ENCODE measurements at regions not wholly inside any gene's neighbourhood (a gene's known extent, or its start where the extent isn't known, plus 50 kb on each side); places are given as distances from the start of the nearest gene placed in this dataset.

DNA sequence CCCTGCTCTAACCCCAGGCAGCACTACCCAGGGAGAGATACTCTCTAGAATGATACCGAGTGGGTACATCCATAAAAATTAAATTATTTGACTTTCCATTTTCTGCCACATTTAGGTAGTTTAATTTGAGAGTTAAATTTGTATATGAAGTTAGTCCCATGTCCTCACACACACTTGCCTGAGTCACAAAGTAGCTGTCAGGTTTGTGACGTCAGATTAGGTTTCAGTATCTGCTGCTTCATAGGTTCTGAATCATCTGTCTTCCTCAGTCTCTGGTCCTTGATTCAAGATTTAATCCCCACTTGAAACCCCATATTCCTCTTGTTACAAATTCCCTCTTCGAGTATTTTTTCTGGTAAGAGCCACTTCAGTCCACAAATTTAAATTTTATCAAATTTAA, 738.6 kb upstream of the FAM98A start:
- Histone ChIP-seq H3K27me3 (ENCODE audit: control insufficient read depth in 4 of 4, insufficient read depth in 4 of 4, low read length in 3 of 4) (no peaks in the 10 kb centered on the region), H3K36me3 (ENCODE audit: control insufficient read depth in 4 of 4, insufficient read depth in 3 of 4, low read depth in 1 of 4, low read length in 3 of 4) (no peaks in the 10 kb centered on the region), H3K9ac (ENCODE audit: low read depth in 1 of 2, low read length in 2 of 2) (no peak overlapping the region), H3K4me1 (ENCODE audit: control insufficient read depth in 4 of 4, insufficient read depth in 4 of 4, low read length in 3 of 4) (no peaks in the 10 kb centered on the region), H3K27ac (ENCODE audit: low read depth in 1 of 2, low read length in 2 of 2) (no peak overlapping the region), H3K4me3 (ENCODE audit: low read depth in 1 of 3, low read length in 3 of 3) (no peak overlapping the region), H3K9me3 (ENCODE audit: control insufficient read depth in 4 of 4, low read length in 3 of 4) (no peaks in the 10 kb centered on the region)
- TF ChIP-seq, protein P1, sequence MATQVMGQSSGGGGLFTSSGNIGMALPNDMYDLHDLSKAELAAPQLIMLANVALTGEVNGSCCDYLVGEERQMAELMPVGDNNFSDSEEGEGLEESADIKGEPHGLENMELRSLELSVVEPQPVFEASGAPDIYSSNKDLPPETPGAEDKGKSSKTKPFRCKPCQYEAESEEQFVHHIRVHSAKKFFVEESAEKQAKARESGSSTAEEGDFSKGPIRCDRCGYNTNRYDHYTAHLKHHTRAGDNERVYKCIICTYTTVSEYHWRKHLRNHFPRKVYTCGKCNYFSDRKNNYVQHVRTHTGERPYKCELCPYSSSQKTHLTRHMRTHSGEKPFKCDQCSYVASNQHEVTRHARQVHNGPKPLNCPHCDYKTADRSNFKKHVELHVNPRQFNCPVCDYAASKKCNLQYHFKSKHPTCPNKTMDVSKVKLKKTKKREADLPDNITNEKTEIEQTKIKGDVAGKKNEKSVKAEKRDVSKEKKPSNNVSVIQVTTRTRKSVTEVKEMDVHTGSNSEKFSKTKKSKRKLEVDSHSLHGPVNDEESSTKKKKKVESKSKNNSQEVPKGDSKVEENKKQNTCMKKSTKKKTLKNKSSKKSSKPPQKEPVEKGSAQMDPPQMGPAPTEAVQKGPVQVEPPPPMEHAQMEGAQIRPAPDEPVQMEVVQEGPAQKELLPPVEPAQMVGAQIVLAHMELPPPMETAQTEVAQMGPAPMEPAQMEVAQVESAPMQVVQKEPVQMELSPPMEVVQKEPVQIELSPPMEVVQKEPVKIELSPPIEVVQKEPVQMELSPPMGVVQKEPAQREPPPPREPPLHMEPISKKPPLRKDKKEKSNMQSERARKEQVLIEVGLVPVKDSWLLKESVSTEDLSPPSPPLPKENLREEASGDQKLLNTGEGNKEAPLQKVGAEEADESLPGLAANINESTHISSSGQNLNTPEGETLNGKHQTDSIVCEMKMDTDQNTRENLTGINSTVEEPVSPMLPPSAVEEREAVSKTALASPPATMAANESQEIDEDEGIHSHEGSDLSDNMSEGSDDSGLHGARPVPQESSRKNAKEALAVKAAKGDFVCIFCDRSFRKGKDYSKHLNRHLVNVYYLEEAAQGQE (IDR thresholded peaks at IDR 0.05), result no peak
- no peak for TF ChIP-seq FOXA1 (IDR thresholded peaks at IDR 0.05)
- TF ChIP-seq RAD21 (IDR thresholded peaks at IDR 0.05), result no peak
- no peak for TF ChIP-seq NR2F2 (IDR thresholded peaks at IDR 0.05)
- DNase-seq (ENCODE audit: low spot score), result no peak
- WGBS, result 80% methylated on average over 3 of the region's 3 CpGs

DNA sequence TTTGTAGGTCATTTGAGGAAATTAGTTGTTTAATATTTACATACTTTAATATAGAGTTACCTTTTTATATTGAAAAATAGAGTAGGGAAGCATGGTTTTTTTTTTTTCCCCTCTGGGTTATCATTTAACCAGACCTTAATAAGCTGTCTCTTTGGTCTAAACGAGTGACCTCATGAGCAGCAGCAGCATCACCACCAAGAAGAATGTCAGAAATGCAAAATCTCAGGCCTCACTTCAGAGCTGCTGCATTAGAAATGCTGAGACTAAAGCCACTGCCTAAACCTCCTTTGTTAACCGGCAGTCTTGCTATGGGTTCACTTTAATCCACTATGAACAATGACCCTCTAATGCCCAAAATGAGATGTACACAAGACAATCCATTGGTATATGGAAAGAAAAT, 733.7 kb upstream of the FAM98A start:
- Histone ChIP-seq H3K9me3 (ENCODE audit: control insufficient read depth in 4 of 4, low read length in 3 of 4) (no peaks in the 10 kb centered on the region), H3K4me1 (ENCODE audit: control insufficient read depth in 4 of 4, insufficient read depth in 4 of 4, low read length in 3 of 4) (no peaks in the 10 kb centered on the region), H3K27ac (ENCODE audit: low read depth in 1 of 2, low read length in 2 of 2) (no peak overlapping the region), H3K27me3 (ENCODE audit: control insufficient read depth in 4 of 4, insufficient read depth in 4 of 4, low read length in 3 of 4) (no peaks in the 10 kb centered on the region), H3K9ac (ENCODE audit: low read depth in 1 of 2, low read length in 2 of 2) (no peak overlapping the region), H3K36me3 (ENCODE audit: control insufficient read depth in 4 of 4, insufficient read depth in 3 of 4, low read depth in 1 of 4, low read length in 3 of 4) (no peaks in the 10 kb centered on the region), H3K4me3 (ENCODE audit: low read depth in 1 of 3, low read length in 3 of 3) (no peak overlapping the region)
- no peak for DNase-seq (ENCODE audit: low spot score)
- TF ChIP-seq, protein P2, sequence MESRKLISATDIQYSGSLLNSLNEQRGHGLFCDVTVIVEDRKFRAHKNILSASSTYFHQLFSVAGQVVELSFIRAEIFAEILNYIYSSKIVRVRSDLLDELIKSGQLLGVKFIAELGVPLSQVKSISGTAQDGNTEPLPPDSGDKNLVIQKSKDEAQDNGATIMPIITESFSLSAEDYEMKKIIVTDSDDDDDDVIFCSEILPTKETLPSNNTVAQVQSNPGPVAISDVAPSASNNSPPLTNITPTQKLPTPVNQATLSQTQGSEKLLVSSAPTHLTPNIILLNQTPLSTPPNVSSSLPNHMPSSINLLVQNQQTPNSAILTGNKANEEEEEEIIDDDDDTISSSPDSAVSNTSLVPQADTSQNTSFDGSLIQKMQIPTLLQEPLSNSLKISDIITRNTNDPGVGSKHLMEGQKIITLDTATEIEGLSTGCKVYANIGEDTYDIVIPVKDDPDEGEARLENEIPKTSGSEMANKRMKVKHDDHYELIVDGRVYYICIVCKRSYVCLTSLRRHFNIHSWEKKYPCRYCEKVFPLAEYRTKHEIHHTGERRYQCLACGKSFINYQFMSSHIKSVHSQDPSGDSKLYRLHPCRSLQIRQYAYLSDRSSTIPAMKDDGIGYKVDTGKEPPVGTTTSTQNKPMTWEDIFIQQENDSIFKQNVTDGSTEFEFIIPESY (IDR thresholded peaks at IDR 0.05), result no peak
- TF ChIP-seq GABPA (IDR thresholded peaks at IDR 0.05 in 1 of 2, conservative IDR thresholded peaks at IDR 0.05 in 1 of 2), result no peak
- TF ChIP-seq, protein P3, sequence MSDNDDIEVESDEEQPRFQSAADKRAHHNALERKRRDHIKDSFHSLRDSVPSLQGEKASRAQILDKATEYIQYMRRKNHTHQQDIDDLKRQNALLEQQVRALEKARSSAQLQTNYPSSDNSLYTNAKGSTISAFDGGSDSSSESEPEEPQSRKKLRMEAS (IDR thresholded peaks at IDR 0.05), result no peak
- no peak for TF ChIP-seq TAF1 (conservative IDR thresholded peaks at IDR 0.05)
- TF ChIP-seq, protein P1 (IDR thresholded peaks at IDR 0.05), result no peak
- no peak for TF ChIP-seq HNF4G (IDR thresholded peaks at IDR 0.05)
- TF ChIP-seq RAD21 (IDR thresholded peaks at IDR 0.05), result no peak
- TF ChIP-seq HNF4A (conservative IDR thresholded peaks at IDR 0.05), result no peak
- TF ChIP-seq YY1 (IDR thresholded peaks at IDR 0.05), result no peak
- TF ChIP-seq JUND (IDR thresholded peaks at IDR 0.05), result no peak
- no peak for TF ChIP-seq FOXA1 (IDR thresholded peaks at IDR 0.05)
- no peak for TF ChIP-seq EGR1 (IDR thresholded peaks at IDR 0.05; ENCODE audit: low read depth in 2 of 2)
- TF ChIP-seq, protein P4, sequence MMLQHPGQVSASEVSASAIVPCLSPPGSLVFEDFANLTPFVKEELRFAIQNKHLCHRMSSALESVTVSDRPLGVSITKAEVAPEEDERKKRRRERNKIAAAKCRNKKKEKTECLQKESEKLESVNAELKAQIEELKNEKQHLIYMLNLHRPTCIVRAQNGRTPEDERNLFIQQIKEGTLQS (IDR thresholded peaks at IDR 0.05), result no peak
- TF ChIP-seq RXRA (IDR thresholded peaks at IDR 0.05), result no peak
- TF ChIP-seq SP1 (IDR thresholded peaks at IDR 0.05), result no peak
- no peak for TF ChIP-seq NR2F2 (IDR thresholded peaks at IDR 0.05)
- no peak for TF ChIP-seq FOXA2 (IDR thresholded peaks at IDR 0.05)
- WGBS, result 62% methylated on average over 2 of the region's 2 CpGs
